D721Med (cell line): ENCODE measurements at regions not wholly inside any gene's neighbourhood (a gene's known extent, or its start where the extent isn't known, plus 50 kb on each side); places are given as distances from the start of the nearest gene placed in this dataset.

Experiments used
- DNase-seq: peaks from one replicate; pipeline ENCODE4 v3.0.0; 2011; ENCODE audit warnings: low spot score; ENCODE audit not compliant: insufficient read length
- FAIRE-seq: peaks from 2 replicates; lab custom pipeline; 2011; peaks lifted over from hg19 to GRCh38; lab: Jason Lieb, UNC
- CTCF ChIP-seq: IDR thresholded peaks from 2 replicates; pipeline ENCODE4 v1.5.1; 2012; ENCODE audit warnings: mild to moderate bottlenecking, control low read depth; ENCODE audit not compliant: insufficient read depth; ENCODE audit errors: missing control alignments

- no peak for FAIRE-seq
- no peak for DNase-seq
- no peak for TF ChIP-seq CTCF
Observed at GRCh38 chr9:89798547-89799120, 193.8 kb downstream of the GADD45G start.

GRCh38 chr9:89799221-89799620 lies 194.4 kb downstream of the GADD45G start:
- no peak for TF ChIP-seq CTCF
- DNase-seq (no peak), FAIRE-seq (no peak)

GRCh38 chr9:89799766-89800165 lies 195.0 kb downstream of the GADD45G start:
- no peak for DNase-seq
- TF ChIP-seq CTCF, result no peak
- FAIRE-seq, result no peak

GRCh38 chr9:89801341-89801740 lies 196.5 kb downstream of the GADD45G start:
- FAIRE-seq (no peak), DNase-seq (no peak)
- TF ChIP-seq CTCF, result no peak

- no peak for TF ChIP-seq CTCF
- no peak for FAIRE-seq
- no peak for DNase-seq
Observed at GRCh38 chr9:89801742-89802670, 197.2 kb downstream of the GADD45G start.

- DNase-seq, result no peak
- no peak for TF ChIP-seq CTCF
- FAIRE-seq, result no peak
Observed at GRCh38 chr9:89802781-89803355, 198.1 kb downstream of the GADD45G start.
